ENCODE measurements at regions not wholly inside any gene's neighbourhood (a gene's known extent, or its start where the extent isn't known, plus 50 kb on each side); places are given as distances from the start of the nearest gene placed in this dataset.

GRCh38 chr7:79683185-79683890 lies 229.9 kb upstream of the MAGI2 start:
- TF ChIP-seq CTCF (IDR thresholded peaks at IDR 0.05), result no peak
- TF ChIP-seq POLR2A (IDR thresholded peaks at IDR 0.05), result no peak

All from uterus (tissue), 2 donors.